Astrocyte (in vitro differentiated cells and primary cell): ENCODE measurements at regions not wholly inside any gene's neighbourhood (a gene's known extent, or its start where the extent isn't known, plus 50 kb on each side); places are given as distances from the start of the nearest gene placed in this dataset.

Experiments used
- EZH2 ChIP-seq: IDR thresholded peaks from 2 replicates; pipeline ENCODE4 v1.6.1; 2012; ENCODE audit warnings: mild to moderate bottlenecking, low read length, inconsistent platforms; ENCODE audit not compliant: insufficient read depth
- TF ChIP-seq, protein P1 (sequence below): IDR thresholded peaks from 2 replicates; pipeline ENCODE4 v1.5.1; 2011; ENCODE audit warnings: low read depth, mild to moderate bottlenecking, inconsistent platforms, low read length, moderate library complexity; ENCODE audit not compliant: insufficient read depth

DNA sequence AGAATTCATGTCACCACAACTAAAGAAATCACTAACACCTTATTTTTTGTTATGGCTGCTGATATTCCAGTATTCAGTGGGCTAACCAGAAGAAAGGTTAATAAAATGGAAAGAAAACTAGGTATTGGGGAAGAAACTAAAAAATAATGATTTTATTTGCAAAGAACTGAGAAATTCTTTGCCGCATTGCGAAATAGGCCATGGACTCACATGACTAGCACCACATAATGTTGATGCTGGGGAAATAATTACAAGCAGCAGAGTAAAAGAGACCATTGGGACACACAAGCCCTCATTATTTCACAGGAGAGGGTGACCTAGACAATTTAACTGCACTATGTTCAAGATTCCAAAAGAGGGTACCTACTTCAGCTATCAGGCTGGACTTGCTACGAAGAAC lies 1411.5 kb downstream of the SLITRK5 start:
- TF ChIP-seq, protein P1, sequence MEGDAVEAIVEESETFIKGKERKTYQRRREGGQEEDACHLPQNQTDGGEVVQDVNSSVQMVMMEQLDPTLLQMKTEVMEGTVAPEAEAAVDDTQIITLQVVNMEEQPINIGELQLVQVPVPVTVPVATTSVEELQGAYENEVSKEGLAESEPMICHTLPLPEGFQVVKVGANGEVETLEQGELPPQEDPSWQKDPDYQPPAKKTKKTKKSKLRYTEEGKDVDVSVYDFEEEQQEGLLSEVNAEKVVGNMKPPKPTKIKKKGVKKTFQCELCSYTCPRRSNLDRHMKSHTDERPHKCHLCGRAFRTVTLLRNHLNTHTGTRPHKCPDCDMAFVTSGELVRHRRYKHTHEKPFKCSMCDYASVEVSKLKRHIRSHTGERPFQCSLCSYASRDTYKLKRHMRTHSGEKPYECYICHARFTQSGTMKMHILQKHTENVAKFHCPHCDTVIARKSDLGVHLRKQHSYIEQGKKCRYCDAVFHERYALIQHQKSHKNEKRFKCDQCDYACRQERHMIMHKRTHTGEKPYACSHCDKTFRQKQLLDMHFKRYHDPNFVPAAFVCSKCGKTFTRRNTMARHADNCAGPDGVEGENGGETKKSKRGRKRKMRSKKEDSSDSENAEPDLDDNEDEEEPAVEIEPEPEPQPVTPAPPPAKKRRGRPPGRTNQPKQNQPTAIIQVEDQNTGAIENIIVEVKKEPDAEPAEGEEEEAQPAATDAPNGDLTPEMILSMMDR: no peak
- no peak for TF ChIP-seq EZH2
